Spinal cord (tissue), 9 donors: ENCODE measurements at regions not wholly inside any gene's neighbourhood (a gene's known extent, or its start where the extent isn't known, plus 50 kb on each side); places are given as distances from the start of the nearest gene placed in this dataset.

ENCODE experiments used
- DNase-seq, 6 donors: peaks; one replicate each; pipeline versions ENCODE4 v3.0.0 to v3.0.0-alpha.2; 2013 to 2015; ENCODE audit warnings: low spot score in 6 of 6, low read depth in 4 of 6
- H3K27ac ChIP-seq: one replicate; pipeline ENCODE4 v1.5.1; 2013; ENCODE audit warnings: low read depth, low read length, control low read depth
- H3K27me3 ChIP-seq: one replicate; pipeline ENCODE4 v1.6.1; 2013; ENCODE audit warnings: low read length; ENCODE audit not compliant: control insufficient read depth, insufficient read depth
- H3K36me3 ChIP-seq: one replicate; pipeline ENCODE4 v1.6.1; 2013; ENCODE audit warnings: low read length; ENCODE audit not compliant: control insufficient read depth, insufficient read depth
- H3K4me1 ChIP-seq: one replicate; pipeline ENCODE4 v1.6.1; 2013; ENCODE audit warnings: low read length; ENCODE audit not compliant: control insufficient read depth, insufficient read depth
- H3K4me3 ChIP-seq: one replicate; pipeline ENCODE4 v1.5.1; 2013; ENCODE audit warnings: low read depth, low read length, control low read depth
- H3K9me3 ChIP-seq: one replicate; pipeline ENCODE4 v1.6.1; 2013; ENCODE audit warnings: low read length; ENCODE audit not compliant: control insufficient read depth, insufficient read depth
- WGBS: methylation state at CpG from one replicate; pipeline ENCODE4 v1.1.5; 2013; ENCODE audit warnings: missing lambda C conversion rate; ENCODE audit not compliant: insufficient coverage; 5-methylcytosine and 5-hydroxymethylcytosine counted together
- donor health status: healthy.

- Histone ChIP-seq H3K4me1 (no peaks in the 10 kb centered on the region), H3K36me3 (no peaks in the 10 kb centered on the region), H3K9me3 (no peaks in the 10 kb centered on the region), H3K4me3 (no peak overlapping the region), H3K27me3 (no peaks in the 10 kb centered on the region), H3K27ac (no peak overlapping the region)
- DNase-seq = peak in 1 of 6 donors; percentile 38
- WGBS = 87% methylated on average over 4 of the region's 6 CpGs
These were observed 156.3 kb upstream of the TMCC3 start for GRCh38 chr12:94806617-94807016.

- H3K4me3 ChIP-seq = no peak overlapping the region
- H3K36me3 ChIP-seq = no peaks in the 10 kb centered on the region
- DNase-seq = peak in 1 of 6 donors; percentile 51
- H3K27ac ChIP-seq = no peak overlapping the region
- no peaks in the 10 kb centered on the region for H3K27me3 ChIP-seq
- H3K9me3 ChIP-seq = no peaks in the 10 kb centered on the region
- no peaks in the 10 kb centered on the region for H3K4me1 ChIP-seq
- no CpG with 5 or more reads among the region's 2 CpGs for WGBS
These were observed 155.6 kb upstream of the TMCC3 start for GRCh38 chr12:94805749-94806529.

- WGBS = 47% methylated on average over 3 of the region's 4 CpGs
- Histone ChIP-seq H3K27me3 (no peaks in the 10 kb centered on the region), H3K36me3 (no peaks in the 10 kb centered on the region), H3K9me3 (no peaks in the 10 kb centered on the region), H3K27ac (no peak overlapping the region), H3K4me1 (no peaks in the 10 kb centered on the region), H3K4me3 (no peak overlapping the region)
- DNase-seq = peak in 1 of 6 donors; percentile 15
These were observed 153.6 kb upstream of the TMCC3 start for GRCh38 chr12:94803939-94804338.

- DNase-seq = no peak
- WGBS = no CpG with 5 or more reads among the region's 3 CpGs
- no peak overlapping the region for H3K4me3 ChIP-seq
- no peak overlapping the region for H3K27ac ChIP-seq
- no peaks in the 10 kb centered on the region for H3K27me3 ChIP-seq
- no peaks in the 10 kb centered on the region for H3K9me3 ChIP-seq
- H3K36me3 ChIP-seq = no peaks in the 10 kb centered on the region
- H3K4me1 ChIP-seq = no peaks in the 10 kb centered on the region
These were observed 152.4 kb upstream of the TMCC3 start for GRCh38 chr12:94802796-94803195.

GRCh38 chr12:94801745-94802144 lies 151.4 kb upstream of the TMCC3 start:
- 94% methylated on average over 3 of the region's 4 CpGs for WGBS
- no peaks in the 10 kb centered on the region for H3K4me1 ChIP-seq
- H3K4me3 ChIP-seq = no peak overlapping the region
- no peaks in the 10 kb centered on the region for H3K9me3 ChIP-seq
- H3K27ac ChIP-seq = no peak overlapping the region
- H3K27me3 ChIP-seq = no peaks in the 10 kb centered on the region
- H3K36me3 ChIP-seq = no peaks in the 10 kb centered on the region
- no peak for DNase-seq

- WGBS = no CpG with 5 or more reads among the region's 2 CpGs
- Histone ChIP-seq H3K36me3 (no peaks in the 10 kb centered on the region), H3K4me1 (no peaks in the 10 kb centered on the region), H3K4me3 (no peak overlapping the region), H3K9me3 (no peaks in the 10 kb centered on the region), H3K27ac (no peak overlapping the region), H3K27me3 (no peaks in the 10 kb centered on the region)
- DNase-seq = no peak
These were observed 148.8 kb upstream of the TMCC3 start for GRCh38 chr12:94799136-94799535.

- WGBS = 57% methylated on average over 1 of the region's 1 CpG
- Histone ChIP-seq H3K27ac (no peak overlapping the region), H3K27me3 (no peaks in the 10 kb centered on the region), H3K4me3 (no peak overlapping the region), H3K36me3 (no peaks in the 10 kb centered on the region), H3K4me1 (no peaks in the 10 kb centered on the region), H3K9me3 (no peaks in the 10 kb centered on the region)
- DNase-seq = no peak
These were observed 147.8 kb upstream of the TMCC3 start for GRCh38 chr12:94798113-94798512.

GRCh38 chr12:94795520-94795919 lies 145.2 kb upstream of the TMCC3 start:
- peak in 2 of 6 donors; percentile 73 to 76 for DNase-seq
- Histone ChIP-seq H3K4me1 (no peaks in the 10 kb centered on the region), H3K36me3 (no peaks in the 10 kb centered on the region), H3K27me3 (no peaks in the 10 kb centered on the region), H3K9me3 (no peaks in the 10 kb centered on the region), H3K27ac (no peak overlapping the region), H3K4me3 (no peak overlapping the region)
- 47% methylated on average over 9 of the region's 9 CpGs for WGBS

- no peaks in the 10 kb centered on the region for H3K4me1 ChIP-seq
- H3K36me3 ChIP-seq = no peaks in the 10 kb centered on the region
- no CpG with 5 or more reads among the region's 4 CpGs for WGBS
- no peak overlapping the region for H3K4me3 ChIP-seq
- H3K27me3 ChIP-seq = no peaks in the 10 kb centered on the region
- no peak overlapping the region for H3K27ac ChIP-seq
- no peaks in the 10 kb centered on the region for H3K9me3 ChIP-seq
- no peak for DNase-seq
These were observed 144.7 kb upstream of the TMCC3 start for GRCh38 chr12:94795044-94795443.

- Histone ChIP-seq H3K4me3 (no peak overlapping the region), H3K36me3 (no peaks in the 10 kb centered on the region), H3K27ac (no peak overlapping the region), H3K4me1 (no peaks in the 10 kb centered on the region), H3K27me3 (no peaks in the 10 kb centered on the region), H3K9me3 (no peaks in the 10 kb centered on the region)
- peak in 2 of 6 donors; percentile 14 to 23 for DNase-seq
- WGBS = 63% methylated on average over 6 of the region's 10 CpGs
These were observed 142.8 kb upstream of the TMCC3 start for GRCh38 chr12:94793191-94793595.
